ENCODE measurements at regions not wholly inside any gene's neighbourhood (a gene's known extent, or its start where the extent isn't known, plus 50 kb on each side); places are given as distances from the start of the nearest gene placed in this dataset.
"Not testable (repeated sequence)": the region's sequence is repeated elsewhere in the genome, so short reads cannot be mapped to it uniquely, and the experiment has no call there.

DNA sequence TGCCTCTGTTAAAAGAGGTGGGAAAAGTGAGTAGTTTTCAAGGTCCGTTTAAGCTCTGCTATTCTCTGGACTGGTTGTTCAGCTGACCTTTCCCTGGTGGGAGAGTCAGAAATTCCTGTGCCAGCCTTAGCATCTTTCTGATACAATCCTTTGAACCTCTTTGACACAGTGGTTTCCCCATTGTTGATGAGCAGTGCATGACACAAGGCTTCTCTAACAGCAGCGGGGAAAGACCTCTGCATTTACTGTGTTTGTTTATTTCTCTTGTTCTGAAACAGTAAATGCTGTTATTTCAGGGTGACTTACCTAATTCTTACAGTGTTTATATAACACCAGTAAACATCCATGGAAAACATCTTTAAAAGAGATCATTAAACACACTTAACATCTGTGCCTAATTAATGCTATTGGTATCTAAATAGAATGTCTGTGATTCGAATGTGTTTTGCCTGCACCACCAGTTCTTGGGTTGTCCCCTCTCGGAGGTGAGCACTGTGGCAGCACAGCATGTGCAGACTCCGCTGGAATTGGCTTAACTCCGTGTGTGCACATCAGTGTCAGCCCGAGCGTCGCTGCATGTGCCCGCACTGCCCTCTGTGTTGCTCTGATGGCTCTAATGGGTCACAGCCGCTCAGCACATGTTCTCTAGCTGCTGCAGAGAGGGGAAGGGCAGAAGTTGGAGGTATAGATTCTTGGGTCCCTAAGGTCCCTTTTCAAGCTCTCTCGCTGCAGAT is 104.3 kb downstream of the TBC1D26 start:
- H3K27me3 ChIP-seq; H3K4me3 ChIP-seq; H3K4me1 ChIP-seq; intact Hi-C loops (cut with DNase I); H3K9ac ChIP-seq (ENCODE audit: low read depth in 2 of 2, low read length in 2 of 2); H3K9me3 ChIP-seq; H3K36me3 ChIP-seq; DNase-seq; H3K27ac ChIP-seq: not testable (repeated sequence)

DNA sequence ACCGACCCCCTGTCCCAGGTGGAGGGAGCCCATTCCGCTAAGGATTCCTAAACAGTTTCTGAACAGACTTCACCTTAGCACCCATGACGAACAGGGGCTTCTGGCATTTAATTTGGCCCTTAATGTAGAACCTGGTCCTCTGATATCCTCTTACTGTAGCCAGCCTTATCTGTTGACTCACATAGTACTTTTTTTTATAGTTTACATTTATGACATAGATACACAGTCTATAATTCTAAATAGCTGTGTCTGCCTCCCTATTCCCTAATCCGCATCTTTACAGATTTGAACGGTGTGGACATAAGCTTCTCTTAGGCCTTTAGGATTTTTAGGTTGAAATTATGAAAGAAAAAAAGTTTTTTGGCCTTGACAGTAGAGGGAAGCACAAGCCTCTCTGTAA is 104.9 kb downstream of the TBC1D26 start:
- H3K27me3 ChIP-seq; H3K27ac ChIP-seq; H3K9ac ChIP-seq (ENCODE audit: low read depth in 2 of 2, low read length in 2 of 2); DNase-seq; H3K9me3 ChIP-seq; intact Hi-C loops (cut with DNase I); H3K4me1 ChIP-seq; H3K36me3 ChIP-seq; H3K4me3 ChIP-seq: not testable (repeated sequence)

DNA sequence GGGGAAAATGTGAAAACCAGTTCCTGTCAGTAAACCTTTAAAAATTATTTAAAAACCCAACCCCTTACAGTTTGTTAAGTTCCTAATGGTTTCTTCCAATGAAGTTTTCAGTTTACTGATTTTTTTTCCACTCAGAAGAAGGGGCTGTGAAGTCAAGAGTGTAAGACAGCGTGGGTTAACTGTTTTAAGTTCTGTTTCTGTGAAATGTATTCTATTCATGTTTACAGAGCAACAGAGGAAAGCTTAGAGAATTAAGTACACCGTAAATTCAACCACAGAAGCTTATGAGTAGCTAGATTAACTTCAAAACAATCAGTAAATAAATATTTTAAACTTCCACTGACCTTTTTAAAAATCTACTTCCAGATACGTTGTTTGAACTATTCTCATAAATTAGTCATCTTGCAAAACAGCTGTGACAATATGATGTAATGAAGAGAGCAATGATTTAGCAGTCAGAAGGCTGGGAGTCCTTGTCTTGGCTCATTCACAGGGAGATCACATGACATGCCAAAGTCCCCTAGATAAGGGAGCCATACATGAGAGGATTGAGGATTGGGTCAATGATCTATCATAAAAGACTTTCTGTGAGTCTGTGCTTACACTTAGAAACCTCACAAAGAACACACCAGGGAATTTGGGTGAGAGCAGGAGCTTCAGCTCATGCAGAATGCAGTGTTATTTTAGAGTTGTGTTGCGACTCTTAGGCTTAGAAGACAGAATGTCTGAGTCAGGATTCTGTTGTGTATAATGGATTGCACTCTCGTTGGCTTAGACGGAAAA is 97.3 kb upstream of the ADORA2B start:
- H3K9me3 ChIP-seq; H3K4me3 ChIP-seq; DNase-seq; H3K9ac ChIP-seq (ENCODE audit: low read depth in 2 of 2, low read length in 2 of 2); H3K27ac ChIP-seq; H3K27me3 ChIP-seq; H3K36me3 ChIP-seq; intact Hi-C loops (cut with DNase I); H3K4me1 ChIP-seq: not testable (repeated sequence)

DNA sequence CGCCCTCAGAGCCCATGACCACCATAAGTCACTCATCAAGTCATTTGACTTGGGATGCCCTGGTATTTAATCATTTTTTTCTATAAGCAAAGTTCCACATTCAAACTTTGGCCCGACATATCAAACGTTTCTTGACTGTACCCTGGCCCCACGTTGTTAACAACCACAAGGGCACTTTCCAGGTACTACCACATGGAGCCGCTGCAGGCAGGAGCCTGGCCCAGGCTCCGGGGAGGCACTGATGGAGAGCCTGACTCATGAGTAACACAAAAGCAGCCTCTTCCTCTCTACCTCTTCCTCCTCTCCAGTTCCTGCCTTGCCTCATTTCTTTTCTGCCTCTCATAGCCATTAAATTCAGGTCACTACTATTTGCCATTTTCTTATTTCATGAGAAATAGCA is 95.9 kb upstream of the ADORA2B start:
- H3K9ac ChIP-seq (ENCODE audit: low read depth in 2 of 2, low read length in 2 of 2); H3K27ac ChIP-seq; H3K9me3 ChIP-seq; H3K36me3 ChIP-seq; H3K4me3 ChIP-seq; H3K4me1 ChIP-seq; H3K27me3 ChIP-seq; intact Hi-C loops (cut with DNase I): not testable (repeated sequence)
- TF ChIP-seq, protein P1, sequence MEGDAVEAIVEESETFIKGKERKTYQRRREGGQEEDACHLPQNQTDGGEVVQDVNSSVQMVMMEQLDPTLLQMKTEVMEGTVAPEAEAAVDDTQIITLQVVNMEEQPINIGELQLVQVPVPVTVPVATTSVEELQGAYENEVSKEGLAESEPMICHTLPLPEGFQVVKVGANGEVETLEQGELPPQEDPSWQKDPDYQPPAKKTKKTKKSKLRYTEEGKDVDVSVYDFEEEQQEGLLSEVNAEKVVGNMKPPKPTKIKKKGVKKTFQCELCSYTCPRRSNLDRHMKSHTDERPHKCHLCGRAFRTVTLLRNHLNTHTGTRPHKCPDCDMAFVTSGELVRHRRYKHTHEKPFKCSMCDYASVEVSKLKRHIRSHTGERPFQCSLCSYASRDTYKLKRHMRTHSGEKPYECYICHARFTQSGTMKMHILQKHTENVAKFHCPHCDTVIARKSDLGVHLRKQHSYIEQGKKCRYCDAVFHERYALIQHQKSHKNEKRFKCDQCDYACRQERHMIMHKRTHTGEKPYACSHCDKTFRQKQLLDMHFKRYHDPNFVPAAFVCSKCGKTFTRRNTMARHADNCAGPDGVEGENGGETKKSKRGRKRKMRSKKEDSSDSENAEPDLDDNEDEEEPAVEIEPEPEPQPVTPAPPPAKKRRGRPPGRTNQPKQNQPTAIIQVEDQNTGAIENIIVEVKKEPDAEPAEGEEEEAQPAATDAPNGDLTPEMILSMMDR (IDR thresholded peaks at IDR 0.05) = peak; percentile 15
- DNase-seq = peak; percentile 50

DNA sequence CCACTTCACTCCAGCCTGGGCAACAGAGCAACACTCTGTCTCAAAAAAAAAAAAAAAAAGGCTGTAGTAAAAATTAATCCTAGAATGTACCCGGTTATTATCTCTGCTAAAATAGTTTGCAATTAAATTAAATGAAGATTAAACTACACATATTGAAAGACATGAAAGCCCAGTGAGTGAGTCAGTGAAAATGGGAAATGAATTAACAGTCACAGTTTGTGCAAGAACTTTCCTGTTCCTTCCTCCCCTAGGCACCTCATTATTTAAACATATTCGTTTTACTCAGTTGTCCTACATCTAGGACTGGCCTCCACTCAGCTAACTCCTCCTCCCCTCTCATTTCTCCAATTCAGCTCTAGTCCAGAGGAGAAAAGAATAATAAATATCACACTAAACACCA is 94.9 kb upstream of the ADORA2B start:
- DNase-seq; H3K9ac ChIP-seq (ENCODE audit: low read depth in 2 of 2, low read length in 2 of 2); intact Hi-C loops (cut with DNase I); H3K27me3 ChIP-seq; H3K4me1 ChIP-seq; H3K36me3 ChIP-seq; H3K27ac ChIP-seq; H3K4me3 ChIP-seq; H3K9me3 ChIP-seq: not testable (repeated sequence)

DNA sequence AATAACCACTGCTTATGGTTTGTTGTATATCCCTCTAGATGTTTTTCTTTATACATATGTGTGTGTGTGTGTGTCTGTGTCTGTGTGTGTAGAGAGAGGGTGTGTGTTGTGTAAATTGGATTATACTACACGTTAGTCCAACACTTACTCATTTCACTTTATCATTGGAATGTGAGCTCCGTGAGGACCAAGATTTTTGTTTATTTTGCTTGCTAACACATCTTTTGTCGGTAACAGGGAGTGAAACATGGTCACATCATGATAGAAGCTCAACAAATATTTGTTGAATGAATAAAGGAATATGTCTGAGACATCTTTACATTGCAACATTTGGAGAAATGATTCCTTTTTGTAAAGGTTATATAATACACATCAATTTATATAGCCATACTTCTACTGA is 94.2 kb upstream of the ADORA2B start:
- H3K9ac ChIP-seq (ENCODE audit: low read depth in 2 of 2, low read length in 2 of 2); H3K36me3 ChIP-seq; H3K9me3 ChIP-seq; H3K4me3 ChIP-seq; DNase-seq; intact Hi-C loops (cut with DNase I); H3K27ac ChIP-seq; H3K4me1 ChIP-seq; H3K27me3 ChIP-seq: not testable (repeated sequence)

DNA sequence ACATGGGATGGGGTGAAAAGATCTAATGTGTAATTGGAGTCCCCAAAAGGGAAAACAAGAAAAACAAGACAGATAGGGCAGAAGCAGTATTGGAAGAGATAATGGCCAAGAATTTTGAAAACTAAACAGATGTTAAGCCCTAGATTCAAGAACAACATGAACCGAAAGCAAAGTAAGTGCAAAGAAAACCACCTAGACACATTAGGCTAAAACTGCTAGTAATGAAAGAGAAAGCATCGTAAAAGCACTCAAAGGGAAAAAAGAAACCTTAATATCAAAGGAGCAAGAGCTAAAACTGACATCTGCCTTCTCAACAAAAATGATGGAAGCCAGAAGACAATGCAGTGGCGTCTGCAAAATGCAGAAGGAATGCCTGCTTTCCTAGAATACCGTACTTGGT is 92.1 kb upstream of the ADORA2B start:
- H3K4me3 ChIP-seq; DNase-seq; H3K27me3 ChIP-seq; H3K27ac ChIP-seq; H3K4me1 ChIP-seq; H3K9ac ChIP-seq (ENCODE audit: low read depth in 2 of 2, low read length in 2 of 2); H3K36me3 ChIP-seq; intact Hi-C loops (cut with DNase I); H3K9me3 ChIP-seq: not testable (repeated sequence)

DNA sequence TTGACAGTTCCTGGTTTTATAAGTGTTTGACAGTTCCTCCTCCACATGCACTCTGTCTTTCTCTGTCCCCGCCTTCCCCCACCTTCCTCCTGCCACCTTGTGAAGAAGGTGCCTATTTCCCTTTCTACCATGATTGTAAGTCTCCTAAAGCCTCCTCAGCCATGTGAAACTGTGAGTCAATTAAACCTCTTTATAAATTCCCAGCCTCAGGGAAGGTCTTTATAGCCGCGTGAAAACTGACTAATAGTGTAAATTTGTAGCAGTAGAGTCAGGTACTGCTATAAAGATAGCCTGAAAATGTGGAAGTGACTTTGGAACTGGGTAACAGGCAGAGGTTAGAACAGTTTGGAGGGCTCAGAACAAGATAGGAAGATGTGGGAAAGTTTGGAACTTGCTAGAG is 88.7 kb upstream of the ADORA2B start:
- H3K9ac ChIP-seq (ENCODE audit: low read depth in 2 of 2, low read length in 2 of 2); H3K36me3 ChIP-seq; DNase-seq; H3K27me3 ChIP-seq; H3K27ac ChIP-seq; intact Hi-C loops (cut with DNase I); H3K4me1 ChIP-seq; H3K9me3 ChIP-seq; H3K4me3 ChIP-seq: not testable (repeated sequence)

DNA sequence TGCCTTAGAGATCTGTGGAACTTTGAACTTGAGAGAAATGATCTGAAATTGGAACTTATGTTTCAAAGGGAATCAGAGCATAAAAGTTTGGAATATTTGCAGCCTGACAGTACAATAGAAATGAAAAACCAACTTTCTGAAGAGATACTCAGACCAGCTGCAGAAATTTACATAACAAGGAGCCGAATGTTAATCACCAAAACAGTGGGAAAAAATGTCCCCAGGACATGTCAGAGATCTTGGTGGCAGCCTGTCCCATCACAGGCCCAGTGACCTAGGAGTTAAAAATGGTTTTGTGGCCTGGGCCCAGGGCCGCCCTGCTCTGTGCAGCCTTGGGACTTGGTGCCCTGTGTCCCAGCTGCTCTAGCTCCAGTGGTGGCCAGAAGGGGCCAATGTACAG is 88.2 kb upstream of the ADORA2B start:
- H3K4me3 ChIP-seq; H3K27me3 ChIP-seq; H3K27ac ChIP-seq; H3K9me3 ChIP-seq; DNase-seq; H3K36me3 ChIP-seq; H3K4me1 ChIP-seq; H3K9ac ChIP-seq (ENCODE audit: low read depth in 2 of 2, low read length in 2 of 2); intact Hi-C loops (cut with DNase I): not testable (repeated sequence)

DNA sequence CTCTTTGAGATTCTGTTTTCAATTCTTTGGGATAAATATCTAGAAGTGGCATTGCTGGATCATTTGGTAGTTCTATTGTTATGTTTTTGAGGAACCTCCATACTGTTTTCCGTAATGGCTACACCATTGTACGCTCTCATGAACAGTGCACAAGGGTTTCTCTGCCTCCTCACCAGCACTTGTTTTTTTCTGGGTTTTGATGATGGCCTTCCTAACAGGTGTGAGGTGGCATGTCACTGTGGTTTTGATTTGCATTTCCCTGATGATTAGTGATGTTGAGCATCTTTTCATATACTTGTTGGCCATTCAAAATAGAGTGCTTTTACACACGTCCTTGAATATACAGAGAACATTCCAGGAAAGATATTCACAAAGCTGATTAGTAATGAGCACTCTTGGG is 86.8 kb upstream of the ADORA2B start:
- DNase-seq; H3K9me3 ChIP-seq; H3K27me3 ChIP-seq; H3K27ac ChIP-seq; H3K4me1 ChIP-seq; intact Hi-C loops (cut with DNase I); H3K4me3 ChIP-seq; H3K9ac ChIP-seq (ENCODE audit: low read depth in 2 of 2, low read length in 2 of 2); H3K36me3 ChIP-seq: not testable (repeated sequence)

DNA sequence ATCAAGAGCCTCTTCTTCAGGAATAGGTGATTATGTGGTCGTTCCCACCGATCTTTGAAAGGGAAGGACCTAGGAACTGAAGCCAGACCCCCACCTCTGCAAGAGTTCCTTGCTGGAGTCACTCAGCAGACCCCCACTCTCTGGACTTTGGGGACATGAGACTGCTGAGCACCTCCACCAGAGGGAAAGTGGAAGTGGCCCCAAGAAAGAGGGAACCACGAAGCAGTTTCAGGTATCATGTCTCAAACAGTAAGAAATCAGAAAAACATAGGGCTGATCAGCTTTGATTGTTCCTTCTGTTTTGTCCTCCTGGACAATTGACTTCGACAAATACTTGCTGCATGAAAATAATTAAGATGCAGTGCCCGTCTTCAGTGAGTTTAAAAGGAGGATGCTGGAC is 84.2 kb upstream of the ADORA2B start:
- H3K9ac ChIP-seq (ENCODE audit: low read depth in 2 of 2, low read length in 2 of 2); H3K27ac ChIP-seq; DNase-seq; H3K9me3 ChIP-seq; H3K4me1 ChIP-seq; intact Hi-C loops (cut with DNase I); H3K27me3 ChIP-seq; H3K36me3 ChIP-seq; H3K4me3 ChIP-seq: not testable (repeated sequence)

DNA sequence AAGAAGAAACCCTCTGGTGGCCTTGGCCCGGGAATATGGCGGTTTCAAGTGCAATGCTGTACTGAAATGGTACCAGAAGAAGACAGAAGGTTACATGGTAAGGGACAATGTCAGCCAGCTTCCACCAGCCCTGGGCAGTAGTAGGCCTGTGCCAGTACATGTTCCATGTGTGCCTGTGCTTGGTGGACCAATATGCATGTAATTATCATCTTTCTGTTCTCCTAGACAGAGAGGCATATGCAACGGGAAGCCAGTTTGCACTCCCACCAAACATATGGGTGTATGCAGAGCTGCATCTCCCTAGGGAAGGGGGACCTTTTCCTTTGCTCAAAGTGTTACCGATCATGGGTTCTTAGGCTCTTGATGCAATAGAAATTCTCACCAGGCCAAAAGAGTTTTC is 80.9 kb upstream of the ADORA2B start:
- H3K9me3 ChIP-seq; DNase-seq; H3K27ac ChIP-seq; H3K36me3 ChIP-seq; H3K27me3 ChIP-seq; H3K4me3 ChIP-seq; H3K9ac ChIP-seq (ENCODE audit: low read depth in 2 of 2, low read length in 2 of 2); H3K4me1 ChIP-seq; intact Hi-C loops (cut with DNase I): not testable (repeated sequence)

DNA sequence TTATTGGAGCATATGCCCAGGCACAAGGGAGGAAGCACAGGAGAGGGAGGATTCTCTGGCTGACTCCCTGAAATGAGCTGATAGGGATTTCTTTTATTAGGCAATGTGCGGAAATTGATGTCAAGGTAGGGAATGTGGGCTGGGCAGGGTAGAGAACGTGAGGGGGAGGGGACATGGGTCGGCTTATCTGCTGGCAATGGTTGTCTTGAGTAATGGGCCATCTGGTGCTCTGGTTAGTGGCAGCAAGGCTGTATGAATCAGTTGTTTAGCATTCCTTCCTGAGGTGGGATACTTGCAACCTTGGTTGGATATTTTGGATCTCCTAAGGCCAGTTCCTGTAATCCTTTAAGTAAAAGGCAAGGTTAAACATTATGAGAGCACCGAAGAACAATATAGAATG is 80.5 kb upstream of the ADORA2B start:
- H3K27me3 ChIP-seq; H3K4me1 ChIP-seq; H3K4me3 ChIP-seq; H3K27ac ChIP-seq; intact Hi-C loops (cut with DNase I); H3K9ac ChIP-seq (ENCODE audit: low read depth in 2 of 2, low read length in 2 of 2); DNase-seq; H3K36me3 ChIP-seq; H3K9me3 ChIP-seq: not testable (repeated sequence)

All from colonic mucosa (tissue), 4 donors.